ENCODE measurements at regions not wholly inside any gene's neighbourhood (a gene's known extent, or its start where the extent isn't known, plus 50 kb on each side); places are given as distances from the start of the nearest gene placed in this dataset.

- BruUV-seq (replicated peaks) = no TSS peak
- H3K4me1 Mint-ChIP-seq (ENCODE audit: insufficient read depth, unreplicated experiment) = no peaks in the 10 kb centered on the region
- DNase-seq (ENCODE audit: unreplicated experiment) = no peak
- TF ChIP-seq, protein P1, sequence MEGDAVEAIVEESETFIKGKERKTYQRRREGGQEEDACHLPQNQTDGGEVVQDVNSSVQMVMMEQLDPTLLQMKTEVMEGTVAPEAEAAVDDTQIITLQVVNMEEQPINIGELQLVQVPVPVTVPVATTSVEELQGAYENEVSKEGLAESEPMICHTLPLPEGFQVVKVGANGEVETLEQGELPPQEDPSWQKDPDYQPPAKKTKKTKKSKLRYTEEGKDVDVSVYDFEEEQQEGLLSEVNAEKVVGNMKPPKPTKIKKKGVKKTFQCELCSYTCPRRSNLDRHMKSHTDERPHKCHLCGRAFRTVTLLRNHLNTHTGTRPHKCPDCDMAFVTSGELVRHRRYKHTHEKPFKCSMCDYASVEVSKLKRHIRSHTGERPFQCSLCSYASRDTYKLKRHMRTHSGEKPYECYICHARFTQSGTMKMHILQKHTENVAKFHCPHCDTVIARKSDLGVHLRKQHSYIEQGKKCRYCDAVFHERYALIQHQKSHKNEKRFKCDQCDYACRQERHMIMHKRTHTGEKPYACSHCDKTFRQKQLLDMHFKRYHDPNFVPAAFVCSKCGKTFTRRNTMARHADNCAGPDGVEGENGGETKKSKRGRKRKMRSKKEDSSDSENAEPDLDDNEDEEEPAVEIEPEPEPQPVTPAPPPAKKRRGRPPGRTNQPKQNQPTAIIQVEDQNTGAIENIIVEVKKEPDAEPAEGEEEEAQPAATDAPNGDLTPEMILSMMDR (IDR thresholded peaks at IDR 0.05; ENCODE audit: unreplicated experiment) = no peak
- H3K27me3 Mint-ChIP-seq (ENCODE audit: insufficient read depth, unreplicated experiment) = peaks cover 16% of the 10 kb centered on the region
- no peaks in the 10 kb centered on the region for H3K36me3 Mint-ChIP-seq (ENCODE audit: insufficient read depth, unreplicated experiment)
- H3K9me3 Mint-ChIP-seq (ENCODE audit: unreplicated experiment) = no peaks in the 10 kb centered on the region
- POLR2A ChIA-PET = no interaction called here
- CTCF ChIA-PET = interaction anchor here (0.6 kb wide), 1 partner anchor 140 kb away, joined by 4 read pairs; no protein-coding TSS in a partner anchor
- no peak overlapping the region for H3K27ac Mint-ChIP-seq (ENCODE audit: low read depth, unreplicated experiment)
- H3K4me3 Mint-ChIP-seq (ENCODE audit: unreplicated experiment) = no peak overlapping the region
- intact Hi-C loops (cut with micrococcal nuclease) = no loop called here
Observed at GRCh38 chr18:44238911-44239310, 441.8 kb upstream of the SETBP1 start.

DNA sequence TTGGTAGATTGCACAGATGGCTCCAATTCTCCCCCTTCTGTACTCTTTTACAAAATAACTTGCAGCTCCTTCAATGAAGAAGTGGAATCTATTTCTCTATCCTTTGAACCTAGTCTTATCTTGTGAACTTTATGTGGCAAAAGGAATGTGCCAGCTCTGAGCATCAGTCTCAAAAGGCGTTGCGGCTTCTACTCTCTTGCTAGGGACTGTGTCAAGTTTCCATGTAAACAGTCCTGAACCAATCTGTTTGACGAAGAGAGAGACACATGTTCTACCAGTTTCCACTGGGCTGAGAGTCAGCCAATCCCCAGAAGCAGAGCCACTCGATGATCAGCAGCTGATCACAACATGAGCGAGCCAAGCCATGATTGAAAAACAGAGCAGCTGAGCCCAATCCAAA lies 439.7 kb upstream of the SETBP1 start:
- ChIA-PET CTCF (no interaction called here), POLR2A (interaction anchor here (0.7 kb wide), 1 partner anchor 10 kb away, joined by 3 read pairs; no protein-coding TSS in a partner anchor)
- Mint-ChIP-seq H3K27ac (ENCODE audit: low read depth, unreplicated experiment) (no peak overlapping the region), H3K4me3 (ENCODE audit: unreplicated experiment) (no peak overlapping the region), H3K27me3 (ENCODE audit: insufficient read depth, unreplicated experiment) (peaks cover 16% of the 10 kb centered on the region), H3K4me1 (ENCODE audit: insufficient read depth, unreplicated experiment) (no peaks in the 10 kb centered on the region), H3K9me3 (ENCODE audit: unreplicated experiment) (no peaks in the 10 kb centered on the region), H3K36me3 (ENCODE audit: insufficient read depth, unreplicated experiment) (no peaks in the 10 kb centered on the region)
- BruUV-seq (replicated peaks) = no TSS peak
- intact Hi-C loops (cut with micrococcal nuclease) = no loop called here
- no peak for DNase-seq (ENCODE audit: unreplicated experiment)
- TF ChIP-seq, protein P1 (IDR thresholded peaks at IDR 0.05; ENCODE audit: unreplicated experiment) = no peak

DNA sequence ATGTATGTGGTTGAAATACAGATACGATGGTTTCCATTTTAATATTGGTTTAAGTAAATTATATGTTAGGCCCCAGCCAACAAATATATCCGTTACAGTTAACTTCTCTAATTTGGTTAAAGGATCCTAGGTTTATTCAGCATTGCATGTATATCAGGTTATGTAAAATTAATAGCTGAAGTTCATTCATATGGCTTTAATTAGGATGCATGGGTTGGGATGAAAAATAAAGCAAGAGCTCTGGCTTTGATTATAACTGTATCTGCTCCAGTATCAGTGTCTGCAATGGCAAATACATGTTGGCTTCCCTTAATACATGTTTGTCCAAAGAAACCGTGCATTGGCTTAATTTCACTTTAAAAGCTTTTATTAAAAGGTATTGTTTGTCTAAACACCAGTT lies 435.7 kb upstream of the SETBP1 start:
- intact Hi-C loops (cut with micrococcal nuclease) = no loop called here
- DNase-seq (ENCODE audit: unreplicated experiment) = no peak
- no TSS peak for BruUV-seq (replicated peaks)
- ChIA-PET CTCF (interaction anchor here (0.5 kb wide), 1 partner anchor 23 kb away, joined by 3 read pairs; no protein-coding TSS in a partner anchor), POLR2A (interaction anchor here (0.5 kb wide), 1 partner anchor 193 kb away, joined by 3 read pairs; no protein-coding TSS in a partner anchor)
- no peak overlapping the region for H3K4me3 Mint-ChIP-seq (ENCODE audit: unreplicated experiment)
- H3K4me1 Mint-ChIP-seq (ENCODE audit: insufficient read depth, unreplicated experiment) = no peaks in the 10 kb centered on the region
- no peaks in the 10 kb centered on the region for H3K9me3 Mint-ChIP-seq (ENCODE audit: unreplicated experiment)
- H3K27ac Mint-ChIP-seq (ENCODE audit: low read depth, unreplicated experiment) = no peak overlapping the region
- TF ChIP-seq, protein P1 (IDR thresholded peaks at IDR 0.05; ENCODE audit: unreplicated experiment) = no peak
- H3K36me3 Mint-ChIP-seq (ENCODE audit: insufficient read depth, unreplicated experiment) = no peaks in the 10 kb centered on the region
- H3K27me3 Mint-ChIP-seq (ENCODE audit: insufficient read depth, unreplicated experiment) = peaks cover 16% of the 10 kb centered on the region

- Mint-ChIP-seq H3K36me3 (ENCODE audit: insufficient read depth, unreplicated experiment) (no peaks in the 10 kb centered on the region), H3K27me3 (ENCODE audit: insufficient read depth, unreplicated experiment) (peaks cover 16% of the 10 kb centered on the region), H3K4me1 (ENCODE audit: insufficient read depth, unreplicated experiment) (no peaks in the 10 kb centered on the region), H3K4me3 (ENCODE audit: unreplicated experiment) (no peak overlapping the region), H3K9me3 (ENCODE audit: unreplicated experiment) (no peaks in the 10 kb centered on the region), H3K27ac (ENCODE audit: low read depth, unreplicated experiment) (no peak overlapping the region)
- POLR2A ChIA-PET = no interaction called here
- no TSS peak for BruUV-seq (replicated peaks)
- DNase-seq (ENCODE audit: unreplicated experiment) = peak; percentile 5
- CTCF ChIA-PET = interaction anchor here (1.3 kb wide), 1 partner anchor 9 kb away, joined by 3 read pairs; no protein-coding TSS in a partner anchor
- TF ChIP-seq, protein P1 (IDR thresholded peaks at IDR 0.05; ENCODE audit: unreplicated experiment) = no peak
- intact Hi-C loops (cut with micrococcal nuclease) = no loop called here
Observed at GRCh38 chr18:44246001-44246400, 434.7 kb upstream of the SETBP1 start.
